HG03378 (cell line): ENCODE measurements at regions not wholly inside any gene's neighbourhood (a gene's known extent, or its start where the extent isn't known, plus 50 kb on each side); places are given as distances from the start of the nearest gene placed in this dataset.
A peak's percentile ranks its signal among the peaks of the same experiment; 100 is the strongest.
"Not testable (repeated sequence)": the region's sequence is repeated elsewhere in the genome, so short reads cannot be mapped to it uniquely, and the experiment has no call there.

ENCODE experiments used
- ATAC-seq: cut with Tn5 transposase; IDR thresholded peaks from one replicate; pipeline ENCODE4 v1.9.1; 2021; ENCODE audit warnings: mild to moderate bottlenecking, moderate library complexity; ENCODE audit not compliant: unreplicated experiment

GRCh38 chr13:44678197-44678596, 102.1 kb upstream of the TSC22D1 start:
- ATAC-seq: no peak

GRCh38 chr13:44676534-44676933, 100.4 kb upstream of the TSC22D1 start:
- no peak for ATAC-seq

DNA sequence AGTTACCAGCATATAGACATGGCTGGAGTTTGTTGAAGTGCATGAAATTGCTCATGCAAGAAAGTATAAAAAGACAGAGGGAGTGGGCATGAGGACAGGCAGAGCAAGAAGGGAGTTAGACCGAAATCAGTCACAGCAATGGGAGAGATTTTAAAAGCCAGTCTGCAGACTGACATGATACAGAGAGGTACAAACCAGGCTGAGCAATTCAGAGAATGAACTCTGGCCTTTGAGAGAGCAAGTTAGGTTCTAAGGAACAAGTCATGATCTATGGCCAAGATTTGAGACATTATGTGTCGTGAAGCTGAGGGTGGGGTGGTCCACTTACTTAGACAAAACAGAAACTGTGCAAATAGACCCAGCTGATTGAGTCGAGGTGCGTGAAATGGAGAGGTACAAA, 93.4 kb upstream of the TSC22D1 start:
- no peak for ATAC-seq

GRCh38 chr13:44668688-44669087, 92.6 kb upstream of the TSC22D1 start:
- ATAC-seq: no peak

GRCh38 chr13:44667943-44668342, 91.8 kb upstream of the TSC22D1 start:
- peak; percentile 86 for ATAC-seq

GRCh38 chr13:44666538-44666937, 90.4 kb upstream of the TSC22D1 start:
- not testable (repeated sequence) for ATAC-seq

DNA sequence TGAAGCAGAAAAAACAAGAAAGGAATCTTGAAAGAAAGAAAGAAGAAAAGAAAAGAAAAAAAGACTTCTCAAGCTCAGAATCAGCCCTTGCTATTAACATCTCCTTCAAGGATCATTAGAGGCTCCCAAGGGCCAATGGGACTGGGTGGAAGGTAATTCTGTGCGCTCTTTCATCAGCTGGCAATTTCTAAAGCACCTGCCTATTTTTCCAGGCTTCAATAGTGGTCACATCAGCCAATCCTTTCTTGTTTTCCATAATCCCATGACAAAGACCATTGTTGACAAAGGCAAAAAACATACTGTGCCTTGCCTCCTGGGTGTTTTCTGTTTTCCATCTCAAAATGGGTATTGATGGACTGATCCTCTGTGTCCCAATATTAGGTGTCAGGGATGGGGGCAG, 88.2 kb upstream of the TSC22D1 start:
- no peak for ATAC-seq

DNA sequence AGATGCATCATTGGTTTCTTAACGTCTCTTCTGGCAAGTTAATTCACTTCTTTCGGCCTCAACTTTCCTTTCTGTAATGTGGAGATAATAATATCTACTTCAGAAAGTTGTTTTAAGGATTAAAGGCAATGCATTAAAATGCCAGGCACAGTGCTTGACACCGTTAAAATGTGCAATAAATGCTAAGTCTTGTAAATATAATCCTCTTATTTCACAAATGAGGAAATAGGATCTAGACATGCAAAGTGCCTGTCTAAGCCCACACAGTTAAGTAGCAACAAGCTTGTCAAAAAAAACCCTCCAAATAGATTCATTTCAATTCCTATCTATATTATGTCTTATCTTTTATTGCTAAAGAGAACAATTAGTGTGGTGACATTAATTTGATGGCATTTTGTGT, 86.4 kb upstream of the TSC22D1 start:
- no peak for ATAC-seq

DNA sequence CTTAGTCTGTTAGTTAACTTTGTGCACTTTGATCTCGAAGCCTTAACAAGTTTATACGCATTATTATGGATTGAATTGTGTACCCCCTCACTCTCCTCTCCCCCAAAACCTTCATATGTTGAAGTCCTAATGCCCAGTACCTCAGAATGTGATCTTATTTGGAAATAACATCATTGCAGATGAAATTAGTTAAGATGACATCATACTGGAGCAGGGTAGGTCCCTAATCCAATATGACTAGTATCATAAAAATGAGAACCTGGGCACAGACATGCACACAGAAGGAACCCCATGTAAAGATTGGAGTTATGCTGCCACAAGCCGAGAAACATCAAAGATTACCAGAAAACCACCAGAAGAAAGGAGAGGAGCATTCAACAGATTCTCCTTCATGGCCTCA, 85.8 kb upstream of the TSC22D1 start:
- no peak for ATAC-seq

- ATAC-seq: no peak
These were observed 83.9 kb upstream of the TSC22D1 start for GRCh38 chr13:44660050-44660449.

DNA sequence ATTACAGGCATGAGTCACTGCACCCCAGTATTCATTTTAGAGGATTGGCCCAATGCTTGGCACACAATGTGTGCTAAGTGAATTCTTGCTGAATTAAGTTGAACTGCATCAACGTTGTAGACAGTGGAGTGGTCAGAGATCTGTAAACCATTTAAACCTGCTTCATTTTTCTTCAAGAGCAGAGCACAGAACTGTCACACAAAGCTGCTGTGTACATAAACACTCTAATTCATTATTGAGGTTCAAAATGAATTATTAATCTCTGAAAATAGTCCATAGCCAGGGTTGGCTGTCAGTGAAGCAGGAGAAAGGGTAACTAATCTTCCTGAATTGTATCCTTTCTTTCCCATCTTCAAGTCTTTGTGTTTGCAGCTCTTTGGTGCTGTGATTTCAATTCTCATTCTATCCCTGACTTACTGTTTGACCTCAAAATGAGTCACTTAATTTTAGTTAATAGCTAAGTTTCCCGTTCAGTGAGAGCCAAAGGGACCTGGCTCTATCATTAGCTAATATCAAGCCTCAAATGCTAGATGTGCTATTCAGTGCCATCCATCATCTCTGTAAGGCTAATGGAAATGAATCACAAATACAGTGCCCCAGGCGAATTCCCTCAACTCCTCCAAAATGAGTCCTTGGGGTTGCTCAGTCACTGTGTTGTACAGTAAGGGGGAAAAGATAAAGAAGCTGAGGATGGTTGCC, 77.0 kb upstream of the TSC22D1 start:
- ATAC-seq: no peak

DNA sequence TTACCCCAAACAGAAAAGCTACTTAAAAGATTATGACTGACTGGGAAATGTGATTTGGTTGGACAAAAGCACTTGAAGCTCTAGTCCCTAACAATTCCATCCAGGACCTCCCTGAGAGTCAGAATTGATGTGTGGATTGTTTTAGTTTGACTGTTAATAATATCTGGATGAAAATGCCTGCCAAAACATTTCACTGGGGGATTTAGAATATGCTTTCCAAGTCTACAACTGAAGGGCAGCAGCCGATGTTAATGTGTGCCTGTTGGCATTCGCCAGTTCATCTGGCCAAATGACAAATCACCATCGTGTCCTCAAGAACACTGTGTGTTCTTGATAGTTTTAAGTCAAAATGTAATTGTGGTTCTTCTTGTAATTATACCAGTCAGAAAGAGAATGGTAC, 76.0 kb upstream of the TSC22D1 start:
- ATAC-seq: no peak

GRCh38 chr13:44651724-44652123, 75.6 kb upstream of the TSC22D1 start:
- no peak for ATAC-seq

DNA sequence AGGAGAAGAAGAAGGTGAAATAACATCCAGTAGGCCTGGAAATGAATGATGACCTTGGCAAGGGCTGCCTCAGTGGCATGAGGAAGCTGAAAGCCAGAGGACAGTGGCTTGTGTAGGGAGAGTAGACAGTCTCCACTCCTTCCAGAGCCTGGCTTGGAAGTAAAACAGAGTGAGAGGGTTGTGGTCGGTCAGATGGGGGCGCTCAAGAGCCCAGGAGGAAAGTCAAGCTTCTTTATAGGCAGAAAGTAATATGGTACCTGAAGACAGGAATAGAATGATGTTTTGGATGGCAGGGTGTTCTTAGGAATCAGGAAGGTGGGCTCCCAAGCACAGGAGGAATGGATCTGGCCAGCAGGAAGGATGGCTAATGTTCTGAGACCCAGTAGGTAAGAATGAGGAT, 75.1 kb upstream of the TSC22D1 start:
- ATAC-seq: no peak

- no peak for ATAC-seq
These were observed 73.7 kb upstream of the TSC22D1 start for GRCh38 chr13:44649834-44650233.

- no peak for ATAC-seq
These were observed 72.9 kb upstream of the TSC22D1 start for GRCh38 chr13:44649104-44649428.

- ATAC-seq: no peak
These were observed 72.4 kb upstream of the TSC22D1 start for GRCh38 chr13:44648392-44649103.

DNA sequence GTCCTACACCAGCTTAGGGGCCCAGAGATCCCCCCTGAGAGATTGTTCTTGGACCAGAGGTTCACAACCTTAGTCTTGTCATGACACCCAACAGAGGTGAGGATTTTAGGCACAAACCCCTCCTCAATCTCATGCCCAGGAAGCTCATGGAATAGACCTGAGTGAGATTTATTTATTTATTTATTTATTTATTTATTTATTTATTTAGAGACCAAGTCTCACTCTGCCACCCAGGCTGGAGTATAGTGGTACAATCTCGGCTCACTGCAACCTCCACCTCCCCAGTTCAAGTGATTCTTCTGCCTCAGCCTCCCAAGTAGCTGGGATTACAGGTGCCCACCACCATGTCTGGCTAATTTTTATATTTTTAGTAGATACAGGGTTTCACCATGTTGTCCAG, 71.4 kb upstream of the TSC22D1 start:
- ATAC-seq: not testable (repeated sequence)

DNA sequence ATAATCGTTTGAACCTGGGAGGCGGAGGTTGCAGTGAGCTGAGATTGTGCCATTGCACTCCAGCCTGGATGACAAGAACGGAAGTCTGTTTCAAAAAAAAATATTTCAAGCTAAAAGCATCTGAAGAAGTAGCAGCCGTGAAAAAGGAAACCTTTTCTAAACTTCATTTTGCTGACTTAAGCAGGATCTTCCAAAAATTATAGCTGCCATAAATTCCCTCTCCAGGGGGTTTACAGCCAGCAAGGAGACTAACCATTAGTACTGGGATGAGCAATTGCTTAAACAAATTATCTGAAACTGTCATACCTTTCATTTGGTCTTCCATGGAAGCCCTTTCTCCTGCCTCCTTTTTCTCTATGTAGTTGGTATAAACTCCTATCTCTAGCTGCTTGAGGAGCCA, 69.9 kb upstream of the TSC22D1 start:
- ATAC-seq: no peak

DNA sequence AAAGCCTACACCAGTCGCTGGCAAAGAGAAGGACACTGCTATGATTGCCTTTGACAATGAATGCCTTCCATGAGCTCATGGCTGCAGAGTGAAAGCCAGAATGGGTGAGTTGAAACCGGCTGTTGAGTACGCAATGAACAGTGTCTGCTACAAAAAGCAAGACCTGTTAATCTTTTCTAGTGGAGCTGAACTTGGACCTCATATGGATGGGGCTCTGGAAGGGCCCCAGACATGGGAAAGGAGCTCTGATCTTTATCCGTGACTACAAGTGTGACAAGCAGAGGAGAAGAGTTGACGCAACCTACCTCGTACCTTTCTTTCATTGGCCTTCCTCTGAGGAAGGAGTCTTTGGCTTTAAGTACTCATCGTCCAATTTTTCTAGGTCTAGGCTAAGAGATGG, 67.1 kb upstream of the TSC22D1 start:
- no peak for ATAC-seq

GRCh38 chr13:44637581-44637980, 61.5 kb upstream of the TSC22D1 start:
- no peak for ATAC-seq

- ATAC-seq: no peak
These were observed 53.5 kb upstream of the TSC22D1 start for GRCh38 chr13:44629465-44630183.
